ENCODE measurements at regions not wholly inside any gene's neighbourhood (a gene's known extent, or its start where the extent isn't known, plus 50 kb on each side); places are given as distances from the start of the nearest gene placed in this dataset.
A peak's percentile ranks its signal among the peaks of the same experiment; 100 is the strongest.

- no peaks in the 10 kb centered on the region for H4K20me1 ChIP-seq (ENCODE audit: insufficient read depth, low read length)
- TF ChIP-seq EZH2 (optimal IDR thresholded peaks at IDR 0.05; ENCODE audit: low read depth, low read length) (no peak), EZH2phosphoT487 (IDR thresholded peaks at IDR 0.05; ENCODE audit: low read length) (no peak), CTCF (IDR thresholded peaks at IDR 0.05; ENCODE audit: low read length) (no peak)
- H3K27me3 ChIP-seq (replicated peaks; ENCODE audit: insufficient read depth, low read length), result no peaks in the 10 kb centered on the region
- no peak for DNase-seq
- no peaks in the 10 kb centered on the region for H3K9me3 ChIP-seq (replicated peaks; ENCODE audit: insufficient read depth, low read length)
- no peak overlapping the region for H3K9ac ChIP-seq (ENCODE audit: low read length)
- no peaks in the 10 kb centered on the region for H3K4me1 ChIP-seq (ENCODE audit: low read length)
- no peaks in the 10 kb centered on the region for H3K79me2 ChIP-seq (ENCODE audit: low read length)
- no peaks in the 10 kb centered on the region for H3K9me2 ChIP-seq (replicated peaks; ENCODE audit: insufficient read depth, low read length)
- H3K36me3 ChIP-seq (replicated peaks; ENCODE audit: insufficient read depth, low read length), result no peaks in the 10 kb centered on the region
- no peak overlapping the region for H2AFZ ChIP-seq (ENCODE audit: low read length)
- no peak overlapping the region for H3K4me2 ChIP-seq (ENCODE audit: low read depth, low read length)
- no peak overlapping the region for H3K4me3 ChIP-seq (ENCODE audit: low read length)
- H3K27ac ChIP-seq (ENCODE audit: low read length), result no peak overlapping the region
- no peaks in the 10 kb centered on the region for H3F3A ChIP-seq (ENCODE audit: insufficient read depth, low read length)
These were observed 553.4 kb upstream of the CITED2 start for GRCh38 chr6:139927742-139928305.

- H3K27me3 ChIP-seq (replicated peaks; ENCODE audit: insufficient read depth, low read length), result no peaks in the 10 kb centered on the region
- no peak for DNase-seq
These were observed 552.8 kb upstream of the CITED2 start for GRCh38 chr6:139927236-139927635.

GRCh38 chr6:139926711-139927110 is 552.3 kb upstream of the CITED2 start:
- Histone ChIP-seq H3K9me3 (replicated peaks; ENCODE audit: insufficient read depth, low read length) (no peaks in the 10 kb centered on the region), H3F3A (ENCODE audit: insufficient read depth, low read length) (no peaks in the 10 kb centered on the region), H3K9me2 (replicated peaks; ENCODE audit: insufficient read depth, low read length) (no peaks in the 10 kb centered on the region), H4K20me1 (ENCODE audit: insufficient read depth, low read length) (no peaks in the 10 kb centered on the region), H3K4me2 (ENCODE audit: low read depth, low read length) (no peak overlapping the region), H3K27me3 (replicated peaks; ENCODE audit: insufficient read depth, low read length) (no peaks in the 10 kb centered on the region), H3K79me2 (ENCODE audit: low read length) (no peaks in the 10 kb centered on the region), H3K4me1 (ENCODE audit: low read length) (no peaks in the 10 kb centered on the region), H3K27ac (ENCODE audit: low read length) (no peak overlapping the region), H3K4me3 (ENCODE audit: low read length) (no peak overlapping the region), H3K9ac (ENCODE audit: low read length) (no peak overlapping the region), H2AFZ (ENCODE audit: low read length) (no peak overlapping the region), H3K36me3 (replicated peaks; ENCODE audit: insufficient read depth, low read length) (no peaks in the 10 kb centered on the region)
- no peak for DNase-seq
- TF ChIP-seq EZH2 (optimal IDR thresholded peaks at IDR 0.05; ENCODE audit: low read depth, low read length), result no peak
- TF ChIP-seq EZH2phosphoT487 (IDR thresholded peaks at IDR 0.05; ENCODE audit: low read length), result no peak
- no peak for TF ChIP-seq CTCF (IDR thresholded peaks at IDR 0.05; ENCODE audit: low read length)

More at GRCh38 chr6:139927236-139927635, 552.8 kb upstream of the CITED2 start:
- peak; percentile 57 for TF ChIP-seq CTCF (IDR thresholded peaks at IDR 0.05; ENCODE audit: low read length)
- no peak for TF ChIP-seq EZH2 (optimal IDR thresholded peaks at IDR 0.05; ENCODE audit: low read depth, low read length)
- no peaks in the 10 kb centered on the region for H3K4me1 ChIP-seq (ENCODE audit: low read length)
- H3K27ac ChIP-seq (ENCODE audit: low read length), result no peak overlapping the region
- H3K9me3 ChIP-seq (replicated peaks; ENCODE audit: insufficient read depth, low read length), result no peaks in the 10 kb centered on the region
- no peaks in the 10 kb centered on the region for H3F3A ChIP-seq (ENCODE audit: insufficient read depth, low read length)
- no peaks in the 10 kb centered on the region for H3K36me3 ChIP-seq (replicated peaks; ENCODE audit: insufficient read depth, low read length)
- H3K79me2 ChIP-seq (ENCODE audit: low read length), result no peaks in the 10 kb centered on the region
- no peak overlapping the region for H3K4me2 ChIP-seq (ENCODE audit: low read depth, low read length)
- no peaks in the 10 kb centered on the region for H3K9me2 ChIP-seq (replicated peaks; ENCODE audit: insufficient read depth, low read length)
- H3K9ac ChIP-seq (ENCODE audit: low read length), result no peak overlapping the region
- no peak overlapping the region for H3K4me3 ChIP-seq (ENCODE audit: low read length)
- no peak overlapping the region for H2AFZ ChIP-seq (ENCODE audit: low read length)
- H4K20me1 ChIP-seq (ENCODE audit: insufficient read depth, low read length), result no peaks in the 10 kb centered on the region
